COLO829 (cell line): ENCODE measurements at regions not wholly inside any gene's neighbourhood (a gene's known extent, or its start where the extent isn't known, plus 50 kb on each side); places are given as distances from the start of the nearest gene placed in this dataset.

Source experiments
- DNase-seq: peaks from one replicate; pipeline ENCODE4 v3.0.0; 2012; ENCODE audit warnings: low spot score

GRCh38 chr6:95780037-95780436 lies 202.7 kb downstream of the MANEA start:
- DNase-seq = no peak

GRCh38 chr6:95784019-95784418 lies 206.7 kb downstream of the MANEA start:
- no peak for DNase-seq

- DNase-seq = no peak
These were observed 207.5 kb downstream of the MANEA start for GRCh38 chr6:95784869-95785268.

- DNase-seq = no peak
These were observed 208.4 kb downstream of the MANEA start for GRCh38 chr6:95785785-95786184.

- DNase-seq = no peak
These were observed 209.5 kb downstream of the MANEA start for GRCh38 chr6:95786802-95787201.

- no peak for DNase-seq
These were observed 213.5 kb downstream of the MANEA start for GRCh38 chr6:95790787-95791186.

- no peak for DNase-seq
These were observed 217.4 kb downstream of the MANEA start for GRCh38 chr6:95794749-95795148.

GRCh38 chr6:95795927-95796326 lies 218.6 kb downstream of the MANEA start:
- DNase-seq = no peak

- no peak for DNase-seq
These were observed 218.7 kb upstream of the FUT9 start for GRCh38 chr6:95797054-95797453.

- no peak for DNase-seq
These were observed 212.8 kb upstream of the FUT9 start for GRCh38 chr6:95802978-95803377.

GRCh38 chr6:95803889-95804288 lies 211.9 kb upstream of the FUT9 start:
- no peak for DNase-seq

GRCh38 chr6:95804847-95805541 lies 210.8 kb upstream of the FUT9 start:
- no peak for DNase-seq

- DNase-seq = no peak
These were observed 210.1 kb upstream of the FUT9 start for GRCh38 chr6:95805699-95806098.

GRCh38 chr6:95815389-95816056 lies 200.3 kb upstream of the FUT9 start:
- no peak for DNase-seq

- DNase-seq = no peak
These were observed 196.3 kb upstream of the FUT9 start for GRCh38 chr6:95819461-95819860.

- no peak for DNase-seq
These were observed 195.8 kb upstream of the FUT9 start for GRCh38 chr6:95819939-95820338.

- DNase-seq = no peak
These were observed 184.8 kb upstream of the FUT9 start for GRCh38 chr6:95830859-95831557.

GRCh38 chr6:95837890-95838289 lies 177.9 kb upstream of the FUT9 start:
- DNase-seq = no peak

GRCh38 chr6:95841560-95841959 lies 174.2 kb upstream of the FUT9 start:
- DNase-seq = no peak

GRCh38 chr6:95846652-95847051 lies 169.1 kb upstream of the FUT9 start:
- DNase-seq = no peak

GRCh38 chr6:95847061-95847460 lies 168.7 kb upstream of the FUT9 start:
- DNase-seq = no peak

GRCh38 chr6:95848717-95849116 lies 167.1 kb upstream of the FUT9 start:
- no peak for DNase-seq

- DNase-seq = no peak
These were observed 158.9 kb upstream of the FUT9 start for GRCh38 chr6:95856876-95857364.
